H9 (cell line): ENCODE measurements at regions not wholly inside any gene's neighbourhood (a gene's known extent, or its start where the extent isn't known, plus 50 kb on each side); places are given as distances from the start of the nearest gene placed in this dataset.

Experiments
- DNase-seq: peaks from one replicate; pipeline ENCODE4 v3.0.0-alpha.2; 2017
- H2AFZ ChIP-seq: one replicate; pipeline ENCODE4 v1.6.1; 2013; ENCODE audit warnings: mild to moderate bottlenecking, low read length, control low read depth, moderate library complexity
- H2AK5ac ChIP-seq: 2 replicates; pipeline ENCODE4 v1.6.1; 2013; ENCODE audit warnings: low read length, control low read depth, mixed read lengths; ENCODE audit not compliant: insufficient read length
- H2BK120ac ChIP-seq: one replicate; pipeline ENCODE4 v1.6.1; 2013; ENCODE audit warnings: low read depth, mild to moderate bottlenecking, low read length, control low read depth, inconsistent platforms; ENCODE audit not compliant: poor library complexity, severe bottlenecking
- H2BK12ac ChIP-seq: 2 replicates; pipeline ENCODE4 v1.6.1; 2013; ENCODE audit warnings: low read length, control low read depth, mixed read lengths, low read depth; ENCODE audit not compliant: insufficient read length
- H2BK15ac ChIP-seq: 2 replicates; pipeline ENCODE4 v1.6.1; 2013; ENCODE audit warnings: low read depth, low read length, control low read depth
- H2BK20ac ChIP-seq: one replicate; pipeline ENCODE4 v1.6.1; 2013; ENCODE audit warnings: low read depth, mild to moderate bottlenecking, low read length, control low read depth, inconsistent platforms; ENCODE audit not compliant: poor library complexity, severe bottlenecking
- H2BK5ac ChIP-seq: 2 replicates; pipeline ENCODE4 v1.6.1; 2013; ENCODE audit warnings: low read length, control low read depth, mixed read lengths; ENCODE audit not compliant: insufficient read length
- H3K14ac ChIP-seq: 2 replicates; pipeline ENCODE4 v1.6.1; 2013; ENCODE audit warnings: low read length, control low read depth; ENCODE audit not compliant: insufficient read depth
- H3K18ac ChIP-seq: 2 replicates; pipeline ENCODE4 v1.6.1; 2013; ENCODE audit warnings: low read depth, mild to moderate bottlenecking, mixed read lengths, low read length, control low read depth; ENCODE audit not compliant: insufficient read length
- H3K23ac ChIP-seq: 2 replicates; pipeline ENCODE4 v1.6.1; 2013; ENCODE audit warnings: low read length, control low read depth, mixed read lengths, low read depth; ENCODE audit not compliant: insufficient read length
- H3K23me2 ChIP-seq: 2 replicates; pipeline ENCODE4 v1.6.1; 2013; ENCODE audit warnings: low read depth, mild to moderate bottlenecking, mixed read lengths, low read length, control low read depth; ENCODE audit not compliant: insufficient read length, poor library complexity, severe bottlenecking
- H3K27ac ChIP-seq: 2 replicates; pipeline ENCODE4 v1.5.1; 2013; ENCODE audit warnings: low read length, control low read depth, mixed read lengths, low read depth; ENCODE audit not compliant: insufficient read length
- H3K27me3 ChIP-seq: 2 replicates; pipeline ENCODE4 v1.6.1; 2013; ENCODE audit warnings: low read length, control low read depth, inconsistent platforms; ENCODE audit not compliant: insufficient read depth
- H3K4ac ChIP-seq: 2 replicates; pipeline ENCODE4 v1.6.1; 2013; ENCODE audit warnings: low read depth, mild to moderate bottlenecking, control low read depth, inconsistent platforms, low read length, moderate library complexity
- H3K4me1 ChIP-seq: 2 replicates; pipeline ENCODE4 v1.6.1; 2013; ENCODE audit warnings: low read length, control low read depth, inconsistent platforms; ENCODE audit not compliant: insufficient read depth
- H3K4me2 ChIP-seq: 2 replicates; pipeline ENCODE4 v1.6.1; 2013; ENCODE audit warnings: low read length, control low read depth, mixed read lengths; ENCODE audit not compliant: insufficient read length, insufficient read depth
- H3K56ac ChIP-seq: 2 replicates; pipeline ENCODE4 v1.6.1; 2013; ENCODE audit warnings: low read depth, mild to moderate bottlenecking, mixed read lengths, low read length, control low read depth; ENCODE audit not compliant: insufficient read length
- H3K79me1 ChIP-seq: 2 replicates; pipeline ENCODE4 v1.6.1; 2013; ENCODE audit warnings: low read depth, mild to moderate bottlenecking, moderate library complexity, low read length, control low read depth, inconsistent platforms; ENCODE audit not compliant: insufficient read depth, poor library complexity, severe bottlenecking
- H3K79me2 ChIP-seq: 2 replicates; pipeline ENCODE4 v1.6.1; 2013; ENCODE audit warnings: low read length, control low read depth, inconsistent platforms; ENCODE audit not compliant: insufficient read depth
- H3K9ac ChIP-seq: 2 replicates; pipeline ENCODE4 v1.6.1; 2013; ENCODE audit warnings: low read length, control low read depth, mixed read lengths; ENCODE audit not compliant: insufficient read length; ENCODE audit errors: extremely low read depth
- H3K9me3 ChIP-seq: one replicate; pipeline ENCODE4 v1.6.1; 2013; ENCODE audit warnings: low read depth, low read length, inconsistent platforms; ENCODE audit not compliant: control insufficient read depth
- H3T11ph ChIP-seq: one replicate; pipeline ENCODE4 v1.6.1; 2013; ENCODE audit warnings: mild to moderate bottlenecking, low read length, control low read depth, inconsistent platforms
- H4K20me1 ChIP-seq: one replicate; pipeline ENCODE4 v1.6.1; 2013; ENCODE audit not compliant: control insufficient read depth, insufficient read length, insufficient read depth
- H4K5ac ChIP-seq: 2 replicates; pipeline ENCODE4 v1.6.1; 2013; ENCODE audit warnings: low read depth, mild to moderate bottlenecking, mixed read lengths, low read length, control low read depth; ENCODE audit not compliant: insufficient read length
- H4K8ac ChIP-seq: replicated peaks from 2 replicates; pipeline ENCODE4 v1.6.1; 2013; ENCODE audit warnings: low read length, control low read depth, mixed read lengths, low read depth; ENCODE audit not compliant: insufficient read length
- H4K91ac ChIP-seq: 2 replicates; pipeline ENCODE4 v1.6.1; 2013; ENCODE audit warnings: low read depth, mild to moderate bottlenecking, moderate library complexity, mixed read lengths, low read length, control low read depth; ENCODE audit not compliant: insufficient read length
- H3K27ac Mint-ChIP-seq, 3 experiments: 2 replicates in 2 of 3; 3 replicates in 1 of 3; pipeline ENCODE4 v1.8.0; 2020 to 2021; ENCODE audit warnings: mixed read lengths in 3 of 3, mild to moderate bottlenecking in 1 of 3, moderate library complexity in 1 of 3
- H3K27me3 Mint-ChIP-seq: 2 replicates; pipeline ENCODE4 v1.8.0; 2021; ENCODE audit warnings: low read depth, mild to moderate bottlenecking, moderate library complexity, mixed read lengths
- H3K36me3 Mint-ChIP-seq, 3 experiments: 2 replicates in 2 of 3; 3 replicates in 1 of 3; pipeline ENCODE4 v1.8.0; 2020 to 2021; ENCODE audit warnings: low read depth in 3 of 3, mixed read lengths in 3 of 3; ENCODE audit not compliant: insufficient read depth in 1 of 3
- H3K4me1 Mint-ChIP-seq, 2 experiments: 2 replicates each; pipeline ENCODE4 v1.8.0; 2020; ENCODE audit warnings: mixed read lengths in 2 of 2
- H3K4me3 Mint-ChIP-seq, 2 experiments: 2 replicates in 1 of 2; 3 replicates in 1 of 2; pipeline ENCODE4 v1.8.0; 2020 to 2021; ENCODE audit warnings: mild to moderate bottlenecking in 2 of 2, mixed read lengths in 2 of 2, moderate library complexity in 1 of 2
- H3K9me3 Mint-ChIP-seq, 2 experiments: 2 replicates in 1 of 2; 3 replicates in 1 of 2; pipeline ENCODE4 v1.8.0; 2020; ENCODE audit warnings: mild to moderate bottlenecking in 2 of 2, mixed read lengths in 2 of 2, moderate library complexity in 1 of 2
- CTCF ChIP-seq: fragments of 200-600 bp; sonication (generic); conservative IDR thresholded peaks from 3 replicates; pipeline ENCODE4 v1.8.0; 2021; ENCODE audit warnings: antibody characterized with exemption, mild to moderate bottlenecking
- WGBS: extraction: QIAGEN DNeasy Blood & Tissue Kit; methylation state at CpG from one replicate; pipeline ENCODE4 v1.1.7; 2013; ENCODE audit warnings: missing lambda C conversion rate, low lambda C conversion rate, mixed read lengths; ENCODE audit not compliant: insufficient read length; ENCODE audit errors: extremely low coverage; 5-methylcytosine and 5-hydroxymethylcytosine counted together

- Mint-ChIP-seq H3K27me3 (no peaks in the 10 kb centered on the region), H3K4me1 (no peaks in the 10 kb centered on the region), H3K9me3 (no peaks in the 10 kb centered on the region), H3K27ac (0 out of 7 replicates have a peak overlapping the region, but pooled peaks of 1 of the 3 experiments have one; percentile 1), H3K36me3 (no peaks in the 10 kb centered on the region), H3K4me3 (no peak overlapping the region)
- H3K4ac ChIP-seq: no peak overlapping the region
- no peak overlapping the region for H2BK20ac ChIP-seq
- no peak overlapping the region for H2AK5ac ChIP-seq
- no peak for DNase-seq
- H3K23ac ChIP-seq: no peak overlapping the region
- no peaks in the 10 kb centered on the region for H3K4me1 ChIP-seq
- no peak overlapping the region for H4K91ac ChIP-seq
- no peaks in the 10 kb centered on the region for H3K27me3 ChIP-seq
- H3K79me2 ChIP-seq: no peaks in the 10 kb centered on the region
- H2AFZ ChIP-seq: no peak overlapping the region
- H4K8ac ChIP-seq: no peak overlapping the region
- H3K23me2 ChIP-seq: no peaks in the 10 kb centered on the region
- H4K20me1 ChIP-seq: no peaks in the 10 kb centered on the region
- H2BK5ac ChIP-seq: no peak overlapping the region
- no peak overlapping the region for H3K18ac ChIP-seq
- no peak overlapping the region for H3K9ac ChIP-seq
- H4K5ac ChIP-seq: no peak overlapping the region
- H3K56ac ChIP-seq: no peak overlapping the region
- H3K9me3 ChIP-seq: no peaks in the 10 kb centered on the region
- TF ChIP-seq CTCF: no peak
- no peak overlapping the region for H3K14ac ChIP-seq
- no peak overlapping the region for H2BK120ac ChIP-seq
- H2BK15ac ChIP-seq: no peak overlapping the region
- H3T11ph ChIP-seq: no peak overlapping the region
- H3K27ac ChIP-seq: no peak overlapping the region
- no CpG with 5 or more reads among the region's 5 CpGs for WGBS
- no peaks in the 10 kb centered on the region for H3K79me1 ChIP-seq
- H3K4me2 ChIP-seq: no peak overlapping the region
- H2BK12ac ChIP-seq: no peak overlapping the region
Measured at GRCh38 chr1:86263101-86263500, 106.5 kb upstream of the COL24A1 start.
